ENCODE measurements at regions not wholly inside any gene's neighbourhood (a gene's known extent, or its start where the extent isn't known, plus 50 kb on each side); places are given as distances from the start of the nearest gene placed in this dataset.

DNA sequence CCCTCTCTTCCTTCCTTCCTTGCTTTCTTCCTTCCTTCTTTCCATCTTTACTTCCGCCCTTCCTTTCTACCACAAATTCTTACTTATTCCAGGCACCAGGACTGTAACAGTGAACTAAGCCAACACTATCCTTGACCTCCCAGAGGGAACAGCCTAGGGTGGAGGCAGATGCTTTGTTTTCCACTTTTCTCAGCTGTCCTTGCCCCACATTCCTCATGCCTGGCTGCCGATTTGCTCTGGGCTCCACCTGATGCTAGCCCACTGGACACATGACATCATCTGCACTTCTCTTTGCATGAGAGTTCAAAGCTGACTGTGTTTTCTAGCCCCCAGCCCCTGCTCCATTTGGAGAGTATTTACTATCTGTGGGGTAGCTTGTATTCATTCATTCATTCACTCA is 283.0 kb downstream of the MAF start:
- TF ChIP-seq GATA3 (IDR thresholded peaks at IDR 0.05; ENCODE audit: low read depth, low read length), result no peak
- TF ChIP-seq GATA2 (IDR thresholded peaks at IDR 0.05; ENCODE audit: low read depth, low read length), result no peak
